Endodermal cell (in vitro differentiated cells): ENCODE measurements at regions not wholly inside any gene's neighbourhood (a gene's known extent, or its start where the extent isn't known, plus 50 kb on each side); places are given as distances from the start of the nearest gene placed in this dataset.
"Not testable (repeated sequence)": the region's sequence is repeated elsewhere in the genome, so short reads cannot be mapped to it uniquely, and the experiment has no call there.

Experiments
- DNase-seq: peaks from one replicate; pipeline ENCODE4 v3.0.0-alpha.2; 2017
- H3K27ac ChIP-seq: 2 replicates; pipeline ENCODE4 v1.5.1; 2013; ENCODE audit warnings: mild to moderate bottlenecking, low read depth, low read length, moderate library complexity
- H3K27me3 ChIP-seq: 2 replicates; pipeline ENCODE4 v1.6.1; 2013; ENCODE audit warnings: mild to moderate bottlenecking, low read length, moderate library complexity; ENCODE audit not compliant: insufficient read depth, control insufficient read depth, poor library complexity, severe bottlenecking
- H3K36me3 ChIP-seq: 2 replicates; pipeline ENCODE4 v1.7.0; 2013; ENCODE audit warnings: mild to moderate bottlenecking, low read length, moderate library complexity; ENCODE audit not compliant: control insufficient read depth, insufficient read depth
- H3K4me1 ChIP-seq: one replicate; pipeline ENCODE4 v1.7.0; 2013; ENCODE audit warnings: low read length; ENCODE audit not compliant: control insufficient read depth, insufficient read depth
- H3K4me3 ChIP-seq: 2 replicates; pipeline ENCODE4 v1.5.1; 2013; ENCODE audit warnings: mild to moderate bottlenecking, low read length, moderate library complexity
- H3K9ac ChIP-seq: 2 replicates; pipeline ENCODE4 v1.6.1; 2013; ENCODE audit warnings: mild to moderate bottlenecking, low read length, moderate library complexity; ENCODE audit not compliant: poor library complexity, severe bottlenecking; ENCODE audit errors: extremely low read depth
- H3K9me3 ChIP-seq: 2 replicates; pipeline ENCODE4 v1.6.1; 2013; ENCODE audit warnings: mild to moderate bottlenecking, low read length, moderate library complexity; ENCODE audit not compliant: control insufficient read depth
- H3K27ac Mint-ChIP-seq: 2 replicates; pipeline ENCODE4 v1.8.0; 2020; ENCODE audit warnings: mixed read lengths
- H3K27me3 Mint-ChIP-seq: 2 replicates; pipeline ENCODE4 v1.8.0; 2021; ENCODE audit warnings: mild to moderate bottlenecking, mixed read lengths; ENCODE audit not compliant: insufficient read depth
- H3K36me3 Mint-ChIP-seq: 2 replicates; pipeline ENCODE4 v1.8.0; 2020; ENCODE audit warnings: low read depth, mixed read lengths
- H3K4me1 Mint-ChIP-seq: 2 replicates; pipeline ENCODE4 v1.8.0; 2020; ENCODE audit warnings: mixed read lengths
- H3K4me3 Mint-ChIP-seq: 2 replicates; pipeline ENCODE4 v1.8.0; 2020; ENCODE audit warnings: mild to moderate bottlenecking, moderate library complexity, mixed read lengths
- H3K9me3 Mint-ChIP-seq: 2 replicates; pipeline ENCODE4 v1.8.0; 2020; ENCODE audit warnings: mild to moderate bottlenecking, mixed read lengths
- CTCF ChIP-seq: fragments of 200-600 bp; sonication (generic); conservative IDR thresholded peaks from 2 replicates; pipeline ENCODE4 v1.5.0; 2021; ENCODE audit warnings: antibody characterized with exemption, mild to moderate bottlenecking
- whole genome bisulfite sequencing, 2 experiments: methylation state at CpG; one replicate each; pipeline versions ENCODE4 v1.1.5 to v1.1.7; 2013; ENCODE audit warnings: missing lambda C conversion rate in 2 of 2, mixed read lengths in 1 of 2; ENCODE audit not compliant: insufficient coverage in 1 of 2, insufficient read length in 1 of 2; 5-methylcytosine and 5-hydroxymethylcytosine counted together

- not testable (repeated sequence) for H3K27me3 Mint-ChIP-seq, H3K4me1 Mint-ChIP-seq, H3K27ac ChIP-seq, DNase-seq, H3K27ac Mint-ChIP-seq, H3K4me1 ChIP-seq, H3K36me3 Mint-ChIP-seq, H3K27me3 ChIP-seq, H3K36me3 ChIP-seq, H3K4me3 Mint-ChIP-seq, H3K9ac ChIP-seq
- peaks cover 18% of the 10 kb centered on the region for H3K9me3 ChIP-seq
- WGBS, 2 experiments, result 46 to 50% methylated on average over 3 to 4 of the region's 5 CpGs
- peak overlapping the region; percentile 0 for H3K4me3 ChIP-seq
- H3K9me3 Mint-ChIP-seq, result peaks cover 20% of the 10 kb centered on the region
Measured at GRCh38 chr21:10270211-10270610, 251.2 kb upstream of the TPTE start.

GRCh38 chr21:10271666-10272207, 249.6 kb upstream of the TPTE start:
- H3K27ac Mint-ChIP-seq, H3K36me3 ChIP-seq, H3K27me3 Mint-ChIP-seq, H3K4me1 ChIP-seq, H3K27me3 ChIP-seq, H3K36me3 Mint-ChIP-seq, H3K4me3 Mint-ChIP-seq, H3K4me1 Mint-ChIP-seq, H3K27ac ChIP-seq, H3K9ac ChIP-seq: not testable (repeated sequence)
- 64 to 76% methylated on average over 4 of the region's 4 CpGs for WGBS, 2 experiments
- Histone ChIP-seq H3K4me3 (peak overlapping the region; percentile 70), H3K9me3 (peaks cover 18% of the 10 kb centered on the region)
- DNase-seq, result peak; percentile 33
- peaks cover 20% of the 10 kb centered on the region for H3K9me3 Mint-ChIP-seq

- H3K9ac ChIP-seq, result no peak overlapping the region
- H3K9me3 ChIP-seq, result peaks cover 18% of the 10 kb centered on the region
- Mint-ChIP-seq H3K27ac (no peak overlapping the region), H3K4me3 (no peak overlapping the region), H3K9me3 (peaks cover 20% of the 10 kb centered on the region), H3K36me3 (peaks cover 2% of the 10 kb centered on the region), H3K4me1 (no peaks in the 10 kb centered on the region), H3K27me3 (no peaks in the 10 kb centered on the region)
- no peak overlapping the region for H3K27ac ChIP-seq
- peak; percentile 21 for DNase-seq
- peak overlapping the region; percentile 70 for H3K4me3 ChIP-seq
- WGBS, 2 experiments, result 65 to 70% methylated on average over 4 to 5 of the region's 5 CpGs
- no peaks in the 10 kb centered on the region for H3K4me1 ChIP-seq
- no peaks in the 10 kb centered on the region for H3K36me3 ChIP-seq
- no peak for TF ChIP-seq CTCF
- H3K27me3 ChIP-seq, result no peaks in the 10 kb centered on the region
Measured at GRCh38 chr21:10272216-10272615, 249.2 kb upstream of the TPTE start.

- Histone ChIP-seq H3K36me3 (no peaks in the 10 kb centered on the region), H3K27me3 (no peaks in the 10 kb centered on the region), H3K27ac (no peak overlapping the region), H3K9me3 (peaks cover 18% of the 10 kb centered on the region), H3K4me3 (no peak overlapping the region), H3K9ac (no peak overlapping the region), H3K4me1 (no peaks in the 10 kb centered on the region)
- no CpG with 5 or more reads among the region's 2 CpGs for WGBS, 2 experiments
- Mint-ChIP-seq H3K4me3 (no peak overlapping the region), H3K27me3 (no peaks in the 10 kb centered on the region), H3K9me3 (peaks cover 20% of the 10 kb centered on the region), H3K36me3 (peaks cover 2% of the 10 kb centered on the region), H3K27ac (no peak overlapping the region), H3K4me1 (no peaks in the 10 kb centered on the region)
- TF ChIP-seq CTCF, result no peak
- no peak for DNase-seq
Measured at GRCh38 chr21:10273196-10273595, 248.2 kb upstream of the TPTE start.

GRCh38 chr21:10273794-10274338, 247.5 kb upstream of the TPTE start:
- not testable (repeated sequence) for H3K9ac ChIP-seq, H3K27me3 ChIP-seq, H3K27ac ChIP-seq, H3K36me3 Mint-ChIP-seq, H3K4me3 Mint-ChIP-seq, H3K4me1 ChIP-seq, H3K27ac Mint-ChIP-seq, DNase-seq, H3K4me1 Mint-ChIP-seq, H3K36me3 ChIP-seq, H3K27me3 Mint-ChIP-seq
- Histone ChIP-seq H3K9me3 (peaks cover 18% of the 10 kb centered on the region), H3K4me3 (peak overlapping the region; percentile 69)
- H3K9me3 Mint-ChIP-seq, result peaks cover 20% of the 10 kb centered on the region
- 60 to 80% methylated on average over 2 to 3 of the region's 3 CpGs for WGBS, 2 experiments
